Esophagus (tissue), 2 donors: ENCODE measurements at regions not wholly inside any gene's neighbourhood (a gene's known extent, or its start where the extent isn't known, plus 50 kb on each side); places are given as distances from the start of the nearest gene placed in this dataset.

Experiments
- H3K27ac ChIP-seq, 2 donors: one replicate each; pipeline ENCODE4 v1.5.1; 2013; ENCODE audit warnings: low read depth in 2 of 2, mild to moderate bottlenecking in 2 of 2, inconsistent platforms in 1 of 2, low read length in 1 of 2, moderate library complexity in 1 of 2
- H3K27me3 ChIP-seq, 2 donors: one replicate each; pipeline ENCODE4 v1.6.1; 2013; ENCODE audit warnings: low read length in 2 of 2, control low read depth in 1 of 2, mild to moderate bottlenecking in 1 of 2; ENCODE audit not compliant: insufficient read depth in 2 of 2, control insufficient read depth in 1 of 2
- H3K36me3 ChIP-seq, 2 donors: one replicate each; pipeline ENCODE4 v1.6.1; 2013; ENCODE audit warnings: low read length in 1 of 2; ENCODE audit not compliant: control insufficient read depth in 2 of 2, insufficient read depth in 2 of 2
- H3K4me1 ChIP-seq, 2 donors: one replicate each; pipeline ENCODE4 v1.6.1; 2013; ENCODE audit warnings: low read length in 1 of 2; ENCODE audit not compliant: control insufficient read depth in 2 of 2, insufficient read depth in 2 of 2
- H3K4me3 ChIP-seq, 2 donors: one replicate each; pipeline ENCODE4 v1.5.1; 2013; ENCODE audit warnings: low read length in 2 of 2, mild to moderate bottlenecking in 2 of 2, low read depth in 1 of 2, moderate library complexity in 1 of 2
- H3K9me3 ChIP-seq, 2 donors: one replicate each; pipeline ENCODE4 v1.6.1; 2013; ENCODE audit warnings: mild to moderate bottlenecking in 2 of 2, low read depth in 1 of 2, low read length in 1 of 2, moderate library complexity in 1 of 2; ENCODE audit not compliant: control insufficient read depth in 2 of 2, insufficient read depth in 1 of 2
- WGBS, 2 donors: extraction: QIAGEN DNeasy Blood & Tissue Kit; methylation state at CpG; one replicate each; pipeline ENCODE4 v1.1.7; 2013; 5-methylcytosine and 5-hydroxymethylcytosine counted together
- donor health status: healthy with polysubstance abuse.
- donor health status: Bipolar disorder and iron deficiency.

DNA sequence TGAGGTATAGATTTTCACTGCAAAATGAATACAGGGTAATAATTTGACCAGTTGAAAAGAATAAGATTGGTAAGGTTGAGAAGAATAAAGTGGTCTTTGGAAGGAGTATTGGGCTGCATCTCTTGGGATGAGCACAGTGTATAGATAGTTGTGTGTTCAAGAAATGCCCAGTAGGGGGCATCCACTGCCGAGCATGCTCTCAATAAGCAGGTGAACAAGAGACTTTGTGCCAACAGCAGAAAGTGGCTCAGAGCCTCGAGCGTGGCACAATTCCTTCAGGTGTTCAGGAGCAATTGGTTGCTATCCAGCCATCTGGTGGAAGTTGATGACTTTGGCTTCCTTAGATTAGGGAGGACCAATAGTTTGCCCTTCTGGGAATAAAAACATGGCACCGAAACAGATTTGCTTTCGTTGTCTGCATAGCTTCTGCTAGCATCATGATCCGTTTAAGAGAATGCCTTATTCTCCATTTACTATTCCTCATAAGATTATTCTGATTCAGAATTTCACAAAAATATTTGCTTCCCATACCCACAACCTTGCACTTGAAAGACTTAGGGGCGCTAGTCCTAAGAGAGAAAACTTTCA lies 258.1 kb upstream of the NEIL3 start:
- Histone ChIP-seq H3K4me3 (peak overlapping the region in 1 of 2 donors; percentile 11), H3K36me3 (no peaks in the 10 kb centered on the region), H3K9me3 (no peaks in the 10 kb centered on the region), H3K27ac (no peak overlapping the region), H3K27me3 (peaks cover 0 to 3% of the 10 kb centered on the region in 2 donors), H3K4me1 (no peaks in the 10 kb centered on the region)
- 43 to 55% methylated on average over 7 of the region's 7 CpGs for WGBS, 2 donors

- WGBS, 2 donors, result 37 to 57% methylated on average over 4 of the region's 4 CpGs
- no peaks in the 10 kb centered on the region for H3K4me1 ChIP-seq
- H3K4me3 ChIP-seq, result no peak overlapping the region
- no peaks in the 10 kb centered on the region for H3K9me3 ChIP-seq
- H3K36me3 ChIP-seq, result no peaks in the 10 kb centered on the region
- no peak overlapping the region for H3K27ac ChIP-seq
- peaks cover 0 to 3% of the 10 kb centered on the region in 2 donors for H3K27me3 ChIP-seq
These were observed 257.3 kb upstream of the NEIL3 start for GRCh38 chr4:177052211-177052934.

DNA sequence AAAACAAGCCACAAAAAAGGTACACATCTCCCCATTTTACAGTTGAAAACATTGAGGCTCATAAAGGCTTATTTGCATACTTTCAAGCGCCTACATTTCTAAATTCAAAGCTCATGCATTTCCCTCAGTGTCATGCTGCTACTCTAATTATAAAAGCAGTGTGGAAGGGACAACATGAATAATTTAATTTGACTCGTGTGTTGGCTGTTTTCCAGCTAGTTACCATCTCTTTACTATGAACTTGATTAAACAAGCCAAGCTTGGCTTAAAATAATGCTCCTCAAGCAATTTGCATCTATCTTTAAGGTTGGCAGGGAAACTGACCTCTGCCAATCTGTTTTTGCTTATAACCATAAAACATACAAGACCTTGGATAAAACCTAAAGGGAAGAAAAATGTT lies 252.5 kb upstream of the NEIL3 start:
- H3K36me3 ChIP-seq, result no peaks in the 10 kb centered on the region
- no peak overlapping the region for H3K27ac ChIP-seq
- no peak overlapping the region for H3K4me3 ChIP-seq
- 46 to 50% methylated on average over 2 of the region's 2 CpGs for WGBS, 2 donors
- H3K27me3 ChIP-seq, result no peaks in the 10 kb centered on the region
- H3K4me1 ChIP-seq, result no peaks in the 10 kb centered on the region
- H3K9me3 ChIP-seq, result no peaks in the 10 kb centered on the region

DNA sequence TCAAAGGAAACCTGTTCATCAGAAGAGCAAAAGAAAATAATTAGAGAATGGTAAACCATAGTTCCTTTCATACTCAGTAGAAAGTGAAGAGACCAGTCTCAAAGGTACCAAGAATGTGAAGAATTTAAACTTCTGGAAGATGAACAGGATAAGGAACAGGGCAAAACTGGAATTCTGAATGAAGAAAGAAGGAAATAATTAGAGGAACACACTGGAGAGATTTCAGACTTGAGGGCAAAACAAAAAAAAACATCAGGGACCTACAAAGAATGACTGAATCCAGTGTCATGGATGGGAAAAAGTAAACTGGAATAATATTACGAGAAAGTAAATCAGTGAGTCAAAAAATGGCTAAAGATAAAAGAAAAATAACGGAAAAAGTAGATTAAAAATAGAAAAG lies 245.6 kb upstream of the NEIL3 start:
- Histone ChIP-seq H3K27ac (no peak overlapping the region), H3K4me1 (no peaks in the 10 kb centered on the region), H3K36me3 (no peaks in the 10 kb centered on the region), H3K4me3 (no peak overlapping the region), H3K27me3 (no peaks in the 10 kb centered on the region), H3K9me3 (no peaks in the 10 kb centered on the region)
- 81 to 84% methylated on average over 2 of the region's 2 CpGs for WGBS, 2 donors

GRCh38 chr4:177064729-177065394 lies 244.8 kb upstream of the NEIL3 start:
- Histone ChIP-seq H3K27ac (no peak overlapping the region), H3K27me3 (no peaks in the 10 kb centered on the region), H3K4me3 (no peak overlapping the region), H3K36me3 (no peaks in the 10 kb centered on the region), H3K9me3 (no peaks in the 10 kb centered on the region), H3K4me1 (no peaks in the 10 kb centered on the region)
- 79 to 87% methylated on average over 5 of the region's 5 CpGs for WGBS, 2 donors

GRCh38 chr4:177066746-177067145 lies 242.9 kb upstream of the NEIL3 start:
- no peaks in the 10 kb centered on the region for H3K27me3 ChIP-seq
- H3K4me3 ChIP-seq, result no peak overlapping the region
- no peak overlapping the region for H3K27ac ChIP-seq
- 28 to 34% methylated on average over 1 of the region's 1 CpG for WGBS, 2 donors
- no peaks in the 10 kb centered on the region for H3K9me3 ChIP-seq
- H3K36me3 ChIP-seq, result no peaks in the 10 kb centered on the region
- H3K4me1 ChIP-seq, result no peaks in the 10 kb centered on the region

GRCh38 chr4:177070533-177071058 lies 239.1 kb upstream of the NEIL3 start:
- WGBS, 2 donors, result 77 to 81% methylated on average over 2 of the region's 2 CpGs
- H3K36me3 ChIP-seq, result no peaks in the 10 kb centered on the region
- no peaks in the 10 kb centered on the region for H3K27me3 ChIP-seq
- no peak overlapping the region for H3K4me3 ChIP-seq
- no peaks in the 10 kb centered on the region for H3K4me1 ChIP-seq
- H3K27ac ChIP-seq, result no peak overlapping the region
- H3K9me3 ChIP-seq, result no peaks in the 10 kb centered on the region

GRCh38 chr4:177077095-177077971 lies 232.3 kb upstream of the NEIL3 start:
- Histone ChIP-seq H3K4me1 (no peaks in the 10 kb centered on the region), H3K36me3 (no peaks in the 10 kb centered on the region), H3K27me3 (no peaks in the 10 kb centered on the region), H3K27ac (no peak overlapping the region), H3K9me3 (no peaks in the 10 kb centered on the region), H3K4me3 (no peak overlapping the region)
- 48 to 54% methylated on average over 4 of the region's 4 CpGs for WGBS, 2 donors

DNA sequence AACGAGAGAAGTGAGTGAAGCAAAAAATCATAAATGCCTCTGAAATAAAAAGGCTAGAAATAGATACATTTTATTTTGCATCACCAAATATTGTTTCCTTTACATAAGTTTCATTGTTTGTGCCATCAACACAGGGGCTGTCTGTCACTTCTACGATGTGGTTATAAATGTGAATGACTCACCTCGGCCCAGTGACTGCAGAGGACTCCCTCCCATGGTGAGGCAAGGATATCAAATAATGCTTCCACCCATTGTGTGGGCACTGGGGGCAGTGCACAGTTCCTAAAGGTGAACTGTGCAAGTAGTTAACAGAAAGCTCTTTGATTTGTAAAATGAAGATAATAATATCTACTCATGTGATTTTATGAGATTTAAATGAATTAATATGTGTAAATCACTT lies 230.3 kb upstream of the NEIL3 start:
- Histone ChIP-seq H3K4me3 (no peak overlapping the region), H3K9me3 (no peaks in the 10 kb centered on the region), H3K36me3 (no peaks in the 10 kb centered on the region), H3K27me3 (no peaks in the 10 kb centered on the region), H3K4me1 (no peaks in the 10 kb centered on the region), H3K27ac (no peak overlapping the region)
- 42 to 44% methylated on average over 3 of the region's 3 CpGs for WGBS, 2 donors
